BLaER1 treated with 17β-estradiol and CSF1 and Interleukin-3, amounts not matched to agents 10 nM and 100 nM (cell line): ENCODE measurements at regions not wholly inside any gene's neighbourhood (a gene's known extent, or its start where the extent isn't known, plus 50 kb on each side); places are given as distances from the start of the nearest gene placed in this dataset.
A peak's percentile ranks its signal among the peaks of the same experiment; 100 is the strongest.

ENCODE experiments used
- H3K27ac ChIP-seq, 11 experiments: shearing (Covaris generic); formaldehyde crosslinking; 2 replicates each; pipeline ENCODE4 v1.8.1; 2022
- H3K27me3 ChIP-seq, 11 experiments: shearing (Covaris generic); formaldehyde crosslinking; 2 replicates each; pipeline ENCODE4 v1.8.1; 2022
- H3K36me3 ChIP-seq, 11 experiments: shearing (Covaris generic); formaldehyde crosslinking; 2 replicates each; pipeline ENCODE4 v1.8.1; 2022
- H3K4me1 ChIP-seq, 10 experiments: shearing (Covaris generic); formaldehyde crosslinking; 2 replicates each; pipeline ENCODE4 v1.8.1; 2022
- H3K4me2 ChIP-seq, 11 experiments: shearing (Covaris generic); formaldehyde crosslinking; 2 replicates each; pipeline ENCODE4 v1.8.1; 2022
- H3K4me3 ChIP-seq, 10 experiments: shearing (Covaris generic); formaldehyde crosslinking; 2 replicates each; pipeline ENCODE4 v1.8.1; 2022
- H3K9ac ChIP-seq, 11 experiments: shearing (Covaris generic); formaldehyde crosslinking; 2 replicates each; pipeline ENCODE4 v1.8.1; 2022
- H3K9me3 ChIP-seq, 11 experiments: shearing (Covaris generic); formaldehyde crosslinking; replicated peaks in 1 of 11; 2 replicates each; pipeline ENCODE4 v1.8.1; 2022
- H4K20me1 ChIP-seq, 11 experiments: shearing (Covaris generic); formaldehyde crosslinking; 2 replicates each; pipeline ENCODE4 v1.8.1; 2022
- Cebpa-rat ChIP-seq, 11 experiments: shearing (Covaris generic); IDR thresholded peaks; 2 replicates each; pipeline ENCODE4 v1.8.1; 2022

DNA sequence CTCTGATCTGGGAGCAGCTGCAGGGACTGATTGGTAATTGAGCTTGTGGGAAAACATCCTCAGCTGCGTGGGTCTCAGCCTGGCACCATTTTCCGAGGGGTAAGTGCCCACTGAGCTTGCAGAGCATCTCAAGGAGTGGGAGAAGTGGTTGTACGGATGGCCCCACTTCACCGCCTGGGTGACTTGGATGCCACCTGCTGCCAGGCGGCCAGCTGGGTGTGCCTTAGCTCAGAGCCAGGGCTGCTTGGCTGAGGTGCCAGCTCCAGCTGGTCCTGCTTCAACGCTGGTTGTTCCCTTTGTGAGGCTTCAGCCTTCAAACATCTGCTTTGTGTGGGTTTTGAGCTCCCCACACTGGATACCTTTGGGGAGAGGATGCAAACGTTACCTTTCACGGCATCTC lies 482.7 kb upstream of the EEF2KMT start:
- no peak overlapping the region for H3K4me3 ChIP-seq
- peaks cover 51 to 95% (median 80%) of the 10 kb centered on the region in 11 experiments for H3K27me3 ChIP-seq
- peaks cover 0 to 31% (median 5%) of the 10 kb centered on the region in 11 experiments; a peak in 8 of 22 replicates for H4K20me1 ChIP-seq
- H3K36me3 ChIP-seq = no peaks in the 10 kb centered on the region
- H3K9ac ChIP-seq = no peak overlapping the region
- no peak for TF ChIP-seq Cebpa-rat (IDR thresholded peaks at IDR 0.05)
- no peak overlapping the region for H3K27ac ChIP-seq
- no peaks in the 10 kb centered on the region for H3K9me3 ChIP-seq
- peaks cover 26 to 47% (median 36%) of the 10 kb centered on the region in 10 experiments for H3K4me1 ChIP-seq
- no peak overlapping the region for H3K4me2 ChIP-seq

DNA sequence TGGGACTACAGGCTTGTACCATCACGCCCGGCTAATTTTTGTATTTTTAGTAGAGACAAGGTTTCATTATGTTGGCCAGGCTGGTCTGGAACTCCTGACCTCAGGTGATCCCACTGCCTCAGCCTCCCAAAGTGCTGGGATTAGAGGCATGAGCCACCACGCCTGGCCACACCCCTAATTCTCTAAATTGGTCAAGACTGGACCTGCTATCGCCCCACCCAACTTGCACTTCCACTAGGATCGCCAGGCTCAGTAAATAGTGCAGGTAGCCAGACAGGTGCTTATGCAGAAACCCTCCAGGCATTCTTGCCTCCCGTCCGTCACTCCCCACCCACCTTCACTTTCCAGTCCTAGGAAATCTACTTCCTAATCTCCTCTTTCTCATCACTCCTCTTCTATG lies 481.4 kb upstream of the EEF2KMT start:
- no peak overlapping the region for H3K27ac ChIP-seq
- H3K9ac ChIP-seq = no peak overlapping the region
- H3K4me1 ChIP-seq = peaks cover 18 to 33% (median 27%) of the 10 kb centered on the region in 10 experiments
- no peaks in the 10 kb centered on the region for H3K9me3 ChIP-seq
- H4K20me1 ChIP-seq = peaks cover 0 to 26% (median 5%) of the 10 kb centered on the region in 11 experiments; a peak in 8 of 22 replicates
- peaks cover 38 to 85% (median 67%) of the 10 kb centered on the region in 11 experiments for H3K27me3 ChIP-seq
- H3K36me3 ChIP-seq = no peaks in the 10 kb centered on the region
- H3K4me2 ChIP-seq = no peak overlapping the region
- TF ChIP-seq Cebpa-rat (IDR thresholded peaks at IDR 0.05) = no peak
- H3K4me3 ChIP-seq = no peak overlapping the region

DNA sequence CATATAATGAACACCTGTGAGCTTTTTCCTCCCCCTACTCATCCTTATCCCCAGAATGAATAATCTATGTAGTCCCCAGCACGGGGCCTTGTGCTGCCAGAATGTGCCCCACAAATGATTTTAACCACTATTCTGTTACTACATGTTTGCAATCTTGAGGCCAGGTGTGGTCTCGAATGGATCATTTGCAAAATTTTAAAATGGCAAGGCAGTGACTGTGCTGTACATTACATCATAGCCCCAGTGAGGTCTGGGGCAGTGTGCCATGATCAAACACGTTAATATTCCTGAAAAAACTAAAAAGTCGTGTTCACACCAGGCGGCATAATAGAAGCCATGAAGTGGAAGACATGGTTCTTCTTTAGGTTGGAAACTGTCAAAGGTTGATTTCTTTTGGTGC lies 479.9 kb upstream of the EEF2KMT start:
- H3K4me1 ChIP-seq = peaks cover 8 to 18% (median 12%) of the 10 kb centered on the region in 10 experiments
- peaks cover 23 to 70% (median 52%) of the 10 kb centered on the region in 11 experiments for H3K27me3 ChIP-seq
- H3K4me2 ChIP-seq = no peak overlapping the region
- TF ChIP-seq Cebpa-rat (IDR thresholded peaks at IDR 0.05) = no peak
- H3K9ac ChIP-seq = no peak overlapping the region
- H3K4me3 ChIP-seq = no peak overlapping the region
- no peaks in the 10 kb centered on the region for H3K36me3 ChIP-seq
- no peaks in the 10 kb centered on the region for H3K9me3 ChIP-seq
- H4K20me1 ChIP-seq = peaks cover 0 to 23% (median 3%) of the 10 kb centered on the region in 11 experiments; a peak in 7 of 22 replicates
- no peak overlapping the region for H3K27ac ChIP-seq

DNA sequence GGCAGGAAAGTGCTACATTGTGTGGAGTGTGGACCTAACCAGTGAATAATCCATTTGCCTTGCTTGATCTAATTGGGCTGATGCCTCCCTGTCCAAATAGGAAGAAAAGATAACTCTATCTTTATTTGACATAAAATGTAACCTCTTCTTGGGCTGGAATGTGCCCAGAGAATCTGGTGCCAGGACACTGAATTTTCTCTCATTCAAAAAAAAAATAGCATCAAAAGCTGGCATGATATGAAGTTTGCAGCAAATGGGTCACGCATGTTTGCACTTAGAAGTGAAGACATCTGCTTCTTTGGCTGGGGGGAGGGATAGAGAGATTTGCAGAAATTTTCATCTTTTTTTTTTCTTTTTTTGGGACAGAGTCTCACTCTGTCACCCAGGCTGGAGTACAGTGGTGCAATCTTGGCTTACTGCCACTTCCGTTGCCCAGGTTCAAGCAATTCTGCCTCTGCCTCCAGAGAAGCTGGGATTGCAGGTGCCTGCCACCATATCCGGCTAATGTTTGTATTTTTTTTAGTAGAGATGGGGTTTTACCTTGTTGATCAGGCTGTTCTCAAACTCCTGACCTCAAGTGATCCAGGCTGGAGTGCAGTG lies 478.2 kb upstream of the EEF2KMT start:
- peaks cover 0 to 7% (median 0%) of the 10 kb centered on the region in 11 experiments; a peak in 4 of 22 replicates for H4K20me1 ChIP-seq
- TF ChIP-seq Cebpa-rat (IDR thresholded peaks at IDR 0.05) = no peak
- no peak overlapping the region for H3K27ac ChIP-seq
- no peak overlapping the region for H3K9ac ChIP-seq
- peak overlapping the region in 2 of 11 experiments; percentile 7 to 46; a peak in 1 of 22 replicates for H3K4me2 ChIP-seq
- H3K36me3 ChIP-seq = no peaks in the 10 kb centered on the region
- H3K4me1 ChIP-seq = 0 out of 20 replicates have a peak, but pooled peaks cover 0 to 5% (median 0%) of the 10 kb centered on the region in 10 experiments
- H3K4me3 ChIP-seq = no peak overlapping the region
- H3K27me3 ChIP-seq = peaks cover 7 to 54% (median 37%) of the 10 kb centered on the region in 11 experiments
- no peaks in the 10 kb centered on the region for H3K9me3 ChIP-seq

DNA sequence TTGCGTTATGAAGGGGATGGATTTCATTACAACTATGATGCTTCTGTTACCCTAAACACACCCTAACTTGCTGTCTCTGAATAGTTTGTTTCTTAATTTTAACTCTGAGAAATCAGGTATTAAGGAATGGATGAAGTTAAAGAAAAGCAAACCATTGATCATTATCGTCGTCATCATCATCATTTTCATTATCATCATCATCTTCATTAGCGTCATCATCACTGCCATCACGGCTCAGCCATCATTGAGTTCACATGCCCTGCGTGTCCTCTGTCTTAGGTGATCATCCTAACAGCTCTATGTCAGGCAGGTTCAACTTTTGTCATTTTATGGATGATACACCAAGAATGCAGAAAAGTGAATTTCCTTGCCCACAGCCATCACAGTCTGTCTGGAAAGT lies 477.5 kb upstream of the EEF2KMT start:
- H3K36me3 ChIP-seq = no peaks in the 10 kb centered on the region
- no peak for TF ChIP-seq Cebpa-rat (IDR thresholded peaks at IDR 0.05)

DNA sequence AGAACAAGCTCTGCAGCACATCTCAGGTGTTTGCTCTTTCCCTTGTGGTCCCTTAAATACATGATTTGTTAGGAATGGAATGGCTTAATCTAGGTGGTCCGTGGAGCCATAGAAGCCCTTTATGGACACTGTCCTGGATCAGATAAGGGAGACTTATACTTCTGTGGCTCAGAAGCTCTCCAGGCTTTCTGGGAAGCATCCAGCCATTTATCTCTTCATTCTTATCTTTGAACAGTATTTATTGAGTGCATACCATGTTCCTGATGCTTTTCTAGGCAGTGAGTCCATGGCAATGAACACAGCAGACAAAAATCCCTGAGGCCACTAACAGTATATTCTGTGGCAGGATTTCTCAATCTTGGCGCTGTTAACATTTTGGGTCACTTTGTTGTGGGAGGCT lies 474.5 kb upstream of the EEF2KMT start:
- Histone ChIP-seq H3K27me3 (peaks cover 0 to 18% (median 8%) of the 10 kb centered on the region in 11 experiments; a peak in 15 of 22 replicates), H4K20me1 (no peaks in the 10 kb centered on the region; a peak in 1 of 22 replicates), H3K4me3 (no peak overlapping the region), H3K9me3 (no peaks in the 10 kb centered on the region), H3K27ac (no peak overlapping the region), H3K4me2 (no peak overlapping the region), H3K4me1 (0 out of 20 replicates have a peak, but pooled peaks cover 0 to 5% (median 0%) of the 10 kb centered on the region in 10 experiments), H3K36me3 (no peaks in the 10 kb centered on the region), H3K9ac (no peak overlapping the region)
- TF ChIP-seq Cebpa-rat (IDR thresholded peaks at IDR 0.05) = no peak

More for the DNA sequence above, 477.5 kb upstream of the EEF2KMT start:
- no peak overlapping the region for H3K9ac ChIP-seq
- H3K27me3 ChIP-seq = peaks cover 1 to 48% (median 30%) of the 10 kb centered on the region in 11 experiments; a peak in 20 of 22 replicates
- no peaks in the 10 kb centered on the region for H3K9me3 ChIP-seq
- H3K4me1 ChIP-seq = 0 out of 20 replicates have a peak, but pooled peaks cover 0 to 5% (median 0%) of the 10 kb centered on the region in 10 experiments
- H3K27ac ChIP-seq = no peak overlapping the region
- peaks cover 0 to 3% (median 0%) of the 10 kb centered on the region in 11 experiments; a peak in 2 of 22 replicates for H4K20me1 ChIP-seq
- no peak overlapping the region for H3K4me2 ChIP-seq
- H3K4me3 ChIP-seq = no peak overlapping the region

DNA sequence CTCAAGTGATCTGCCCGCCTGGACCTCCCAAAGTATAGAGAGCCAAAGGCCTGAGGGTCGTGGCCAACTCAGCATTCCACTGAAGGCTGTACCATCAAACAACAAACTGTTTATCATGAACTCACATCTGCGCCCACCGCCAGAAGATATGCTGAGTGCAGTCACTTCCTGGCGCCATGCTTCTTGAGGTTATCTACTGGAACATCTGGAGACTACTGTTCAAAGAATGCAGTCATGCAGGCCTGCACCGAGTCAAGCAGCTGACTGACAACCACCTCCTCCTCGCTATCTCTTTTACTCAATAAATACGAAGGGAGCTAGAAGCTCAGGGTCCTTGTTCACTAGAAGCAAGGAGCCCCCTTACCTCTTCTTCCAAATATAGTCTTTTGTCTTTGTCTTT lies 473.9 kb upstream of the EEF2KMT start:
- Histone ChIP-seq H3K9me3 (no peaks in the 10 kb centered on the region), H4K20me1 (no peaks in the 10 kb centered on the region; a peak in 1 of 22 replicates), H3K4me1 (0 out of 20 replicates have a peak, but pooled peaks cover 0 to 5% (median 0%) of the 10 kb centered on the region in 10 experiments), H3K9ac (no peak overlapping the region), H3K36me3 (no peaks in the 10 kb centered on the region), H3K4me2 (no peak overlapping the region), H3K4me3 (no peak overlapping the region), H3K27me3 (peaks cover 0 to 12% (median 2%) of the 10 kb centered on the region in 11 experiments; a peak in 12 of 22 replicates), H3K27ac (no peak overlapping the region)
- TF ChIP-seq Cebpa-rat (IDR thresholded peaks at IDR 0.05) = no peak

DNA sequence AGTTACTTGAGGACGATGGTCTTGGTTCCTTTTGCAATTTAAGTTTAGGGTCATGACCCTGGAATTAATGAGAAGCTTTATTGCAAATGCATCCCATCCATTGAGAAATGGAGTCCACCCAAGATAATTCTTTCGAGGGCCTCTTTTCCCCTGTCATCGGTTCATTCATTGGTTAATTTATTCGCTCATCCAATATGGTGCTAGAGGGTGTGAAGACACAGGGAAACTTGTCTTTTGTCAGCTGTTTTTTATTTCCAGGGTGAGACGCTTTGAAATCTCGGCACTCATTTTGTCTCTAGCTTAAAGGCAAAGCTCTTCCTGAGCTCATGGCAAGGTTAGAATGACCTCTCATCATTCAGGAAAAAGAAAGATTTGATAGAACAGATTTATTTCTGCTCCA lies 464.2 kb upstream of the EEF2KMT start:
- Histone ChIP-seq H3K9ac (no peak overlapping the region), H3K9me3 (peaks cover 8 to 20% (median 17%) of the 10 kb centered on the region in 11 experiments; a peak in 19 of 22 replicates), H3K4me1 (peaks cover 0 to 10% (median 8%) of the 10 kb centered on the region in 10 experiments; a peak in 11 of 20 replicates), H3K27ac (no peak overlapping the region), H3K4me3 (no peak overlapping the region), H3K36me3 (no peaks in the 10 kb centered on the region), H3K4me2 (no peak overlapping the region), H3K27me3 (no peaks in the 10 kb centered on the region), H4K20me1 (no peaks in the 10 kb centered on the region)
- TF ChIP-seq Cebpa-rat (IDR thresholded peaks at IDR 0.05) = no peak

DNA sequence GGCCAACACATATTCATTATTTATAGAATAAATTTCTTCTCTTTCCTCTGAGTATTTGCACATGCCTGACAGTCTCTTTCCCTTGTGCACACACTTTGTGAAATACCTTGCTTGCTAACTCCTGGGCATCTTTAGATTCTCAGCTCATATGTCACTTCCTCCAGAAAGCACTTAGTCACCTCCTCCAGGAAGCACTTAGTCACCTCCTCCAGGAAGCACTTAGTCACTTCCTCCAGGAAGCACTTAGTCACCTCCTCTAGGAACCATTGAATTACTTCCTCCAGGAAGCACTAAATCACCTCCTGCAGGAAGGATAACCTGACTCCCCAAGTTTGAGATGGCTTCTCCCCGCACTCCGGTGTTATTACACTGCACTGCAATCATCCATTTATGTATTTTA lies 462.5 kb upstream of the EEF2KMT start:
- H3K9ac ChIP-seq = no peak overlapping the region
- H3K36me3 ChIP-seq = no peaks in the 10 kb centered on the region
- H3K4me3 ChIP-seq = no peak overlapping the region
- no peaks in the 10 kb centered on the region for H3K27me3 ChIP-seq
- H3K4me2 ChIP-seq = peak overlapping the region in 6 of 11 experiments; percentile 1 to 44 (median 18); a peak in 7 of 22 replicates
- H3K9me3 ChIP-seq = peaks cover 8 to 20% (median 17%) of the 10 kb centered on the region in 11 experiments; a peak in 19 of 22 replicates
- peak overlapping the region in 5 of 11 experiments; percentile 8 to 63 (median 55); a peak in 8 of 22 replicates for H3K27ac ChIP-seq
- no peaks in the 10 kb centered on the region for H4K20me1 ChIP-seq
- no peak for TF ChIP-seq Cebpa-rat (IDR thresholded peaks at IDR 0.05)
- peaks cover 0 to 10% (median 8%) of the 10 kb centered on the region in 10 experiments; a peak in 11 of 20 replicates for H3K4me1 ChIP-seq
